OCI-LY7 (cell line): ENCODE measurements at regions not wholly inside any gene's neighbourhood (a gene's known extent, or its start where the extent isn't known, plus 50 kb on each side); places are given as distances from the start of the nearest gene placed in this dataset.
"Not testable (repeated sequence)": the region's sequence is repeated elsewhere in the genome, so short reads cannot be mapped to it uniquely, and the experiment has no call there.

Experiments
- BruUV-seq: library from RNA; stranded (reverse); fragments of 400-500 nt; replicated peaks from 2 replicates; lab custom pipeline; 2021; lab: Mats Ljungman, UMichigan
- CTCF ChIA-PET: fragments of 300-600 bp; sonication (Branson Sonifier 250); formaldehyde crosslinking; loops from one replicate; lab custom pipeline; 2022; ENCODE audit warnings: antibody characterized with exemption; ENCODE audit not compliant: unreplicated experiment; lab: Charles Lee
- POLR2A ChIA-PET: fragments of 300-600 bp; sonication (Branson Sonifier 250); formaldehyde crosslinking; loops from one replicate; lab custom pipeline; 2022; ENCODE audit warnings: antibody characterized with exemption; lab: Charles Lee
- DNase-seq: peaks from one replicate; pipeline ENCODE4 v3.0.0-alpha.2; 2015; ENCODE audit warnings: low spot score
- H2AFZ ChIP-seq: fragments of 200-600 bp; sonication (generic), shearing (Covaris generic); 2 replicates; pipeline ENCODE4 v1.6.1; 2014; ENCODE audit warnings: mild to moderate bottlenecking, antibody characterized with exemption, low read length, moderate library complexity
- H3K27ac ChIP-seq: fragments of 200-600 bp; sonication (generic); 2 replicates; pipeline ENCODE4 v1.5.1; 2014; ENCODE audit warnings: mixed run types, low read depth, mild to moderate bottlenecking, moderate library complexity, low read length, inconsistent platforms; ENCODE audit not compliant: poor library complexity, severe bottlenecking
- H3K36me3 ChIP-seq: fragments of 200-600 bp; sonication (generic); 2 replicates; pipeline ENCODE4 v1.6.1; 2014; ENCODE audit warnings: mild to moderate bottlenecking, antibody characterized with exemption, low read length, moderate library complexity, mixed read lengths; ENCODE audit not compliant: insufficient read depth
- H3K4me1 ChIP-seq: fragments of 200-600 bp; sonication (generic); 2 replicates; pipeline ENCODE4 v1.5.1; 2014; ENCODE audit warnings: mild to moderate bottlenecking, low read length; ENCODE audit not compliant: insufficient read depth, poor library complexity, severe bottlenecking
- H3K4me2 ChIP-seq: fragments of 200-600 bp; sonication (generic); 2 replicates; pipeline ENCODE4 v1.6.1; 2014; ENCODE audit warnings: mild to moderate bottlenecking, low read length
- H3K4me3 ChIP-seq: fragments of 200-600 bp; sonication (generic); 2 replicates; pipeline ENCODE4 v1.5.1; 2014; ENCODE audit warnings: mild to moderate bottlenecking, low read depth, low read length; ENCODE audit not compliant: poor library complexity, severe bottlenecking
- H3K79me2 ChIP-seq: fragments of 200-600 bp; sonication (generic); 2 replicates; pipeline ENCODE4 v1.6.1; 2016; ENCODE audit warnings: low read depth, mild to moderate bottlenecking, low read length, moderate library complexity, mixed read lengths; ENCODE audit not compliant: insufficient read depth
- H3K9me2 ChIP-seq: fragments of 200-600 bp; sonication (generic); 2 replicates; pipeline ENCODE4 v1.6.1; 2016; ENCODE audit warnings: mild to moderate bottlenecking, low read length, mixed read lengths; ENCODE audit not compliant: insufficient read depth
- H3K9me3 ChIP-seq: fragments of 200-600 bp; sonication (generic); 2 replicates; pipeline ENCODE4 v1.6.1; 2014; ENCODE audit warnings: mild to moderate bottlenecking, mixed run types, low read length, mixed read lengths
- H4K20me1 ChIP-seq: fragments of 200-600 bp; sonication (generic); 2 replicates; pipeline ENCODE4 v1.6.1; 2014; ENCODE audit warnings: mild to moderate bottlenecking, antibody characterized with exemption, low read length, moderate library complexity, mixed read lengths; ENCODE audit not compliant: insufficient read depth
- EZH2phosphoT487 ChIP-seq: fragments of 200-600 bp; sonication (generic); IDR thresholded peaks from 2 replicates; pipeline ENCODE4 v1.6.1; 2018; ENCODE audit warnings: low read depth, borderline replicate concordance, mild to moderate bottlenecking, mixed run types, antibody characterized with exemption, low read length, moderate library complexity, mixed read lengths
- intact Hi-C: fragments of 100-400 bp; cut with micrococcal nuclease; formaldehyde crosslinking; loops from one replicate; pipeline ENCODE4 v1.10.0; 2022; ENCODE audit not compliant: unreplicated experiment
- TF ChIP-seq, protein P1 (sequence below): fragments of 200-600 bp; sonication (generic); conservative IDR thresholded peaks from 2 replicates; pipeline ENCODE4 v1.5.1; 2014; ENCODE audit warnings: mild to moderate bottlenecking, antibody characterized with exemption, low read length, moderate library complexity, mixed read lengths

- H4K20me1 ChIP-seq, result no peaks in the 10 kb centered on the region
- no peak overlapping the region for H3K4me3 ChIP-seq
- no peak for DNase-seq
- no peaks in the 10 kb centered on the region for H3K9me2 ChIP-seq
- no TSS peak for BruUV-seq
- CTCF ChIA-PET, result no interaction called here
- TF ChIP-seq EZH2phosphoT487, result no peak
- TF ChIP-seq, protein P1, sequence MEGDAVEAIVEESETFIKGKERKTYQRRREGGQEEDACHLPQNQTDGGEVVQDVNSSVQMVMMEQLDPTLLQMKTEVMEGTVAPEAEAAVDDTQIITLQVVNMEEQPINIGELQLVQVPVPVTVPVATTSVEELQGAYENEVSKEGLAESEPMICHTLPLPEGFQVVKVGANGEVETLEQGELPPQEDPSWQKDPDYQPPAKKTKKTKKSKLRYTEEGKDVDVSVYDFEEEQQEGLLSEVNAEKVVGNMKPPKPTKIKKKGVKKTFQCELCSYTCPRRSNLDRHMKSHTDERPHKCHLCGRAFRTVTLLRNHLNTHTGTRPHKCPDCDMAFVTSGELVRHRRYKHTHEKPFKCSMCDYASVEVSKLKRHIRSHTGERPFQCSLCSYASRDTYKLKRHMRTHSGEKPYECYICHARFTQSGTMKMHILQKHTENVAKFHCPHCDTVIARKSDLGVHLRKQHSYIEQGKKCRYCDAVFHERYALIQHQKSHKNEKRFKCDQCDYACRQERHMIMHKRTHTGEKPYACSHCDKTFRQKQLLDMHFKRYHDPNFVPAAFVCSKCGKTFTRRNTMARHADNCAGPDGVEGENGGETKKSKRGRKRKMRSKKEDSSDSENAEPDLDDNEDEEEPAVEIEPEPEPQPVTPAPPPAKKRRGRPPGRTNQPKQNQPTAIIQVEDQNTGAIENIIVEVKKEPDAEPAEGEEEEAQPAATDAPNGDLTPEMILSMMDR, result no peak
- POLR2A ChIA-PET, result no interaction called here
- H3K36me3 ChIP-seq, result no peaks in the 10 kb centered on the region
- no peaks in the 10 kb centered on the region for H3K4me1 ChIP-seq
- H3K79me2 ChIP-seq, result no peaks in the 10 kb centered on the region
- no peak overlapping the region for H3K27ac ChIP-seq
- no peak overlapping the region for H3K4me2 ChIP-seq
- no peak overlapping the region for H2AFZ ChIP-seq
- intact Hi-C loops, result no loop called here
- no peaks in the 10 kb centered on the region for H3K9me3 ChIP-seq
These were observed 97.2 kb upstream of the FRG1 start for GRCh38 chr4:189843413-189844009.

DNA sequence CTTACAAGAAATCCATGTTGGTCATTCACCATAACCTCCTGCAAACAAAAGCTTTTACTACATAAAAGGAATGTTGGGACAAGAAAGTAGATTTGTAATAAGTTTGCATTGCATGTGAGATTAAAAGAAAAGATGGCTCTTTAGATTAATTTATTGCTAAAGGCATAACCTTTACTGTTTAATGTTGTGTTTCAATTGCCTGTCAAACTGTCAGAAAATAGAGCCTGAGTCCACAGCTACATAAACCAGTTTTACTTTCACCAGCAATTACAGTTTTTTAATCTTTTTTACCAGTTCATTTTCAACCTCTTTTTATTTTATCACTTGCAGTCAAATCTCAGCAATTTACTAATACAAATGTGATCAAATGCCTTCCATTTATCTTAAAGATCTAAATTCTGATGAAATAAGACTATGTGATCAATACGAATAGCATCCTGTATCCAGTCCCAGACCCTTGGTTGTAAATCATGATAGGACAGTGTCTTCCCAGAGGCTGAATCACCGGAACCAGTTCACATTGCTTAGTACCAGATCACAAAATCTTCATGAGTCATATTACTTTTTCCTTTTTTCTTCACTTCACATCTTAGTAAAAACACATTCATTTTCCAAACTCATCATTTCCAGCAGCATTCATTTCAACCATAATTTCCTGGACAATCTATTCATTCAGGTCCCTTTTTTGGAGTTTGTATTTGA is 95.4 kb upstream of the FRG1 start:
- ChIA-PET CTCF (no interaction called here), POLR2A (no interaction called here)
- no peak for DNase-seq
- Histone ChIP-seq H3K4me2 (no peak overlapping the region), H3K79me2 (no peaks in the 10 kb centered on the region), H3K4me3 (no peak overlapping the region), H3K36me3 (no peaks in the 10 kb centered on the region), H2AFZ (no peak overlapping the region), H3K9me3 (no peaks in the 10 kb centered on the region), H3K27ac (no peak overlapping the region), H3K4me1 (no peaks in the 10 kb centered on the region), H3K9me2 (no peaks in the 10 kb centered on the region), H4K20me1 (no peaks in the 10 kb centered on the region)
- no TSS peak for BruUV-seq
- TF ChIP-seq, protein P1, result no peak
- intact Hi-C loops, result no loop called here

DNA sequence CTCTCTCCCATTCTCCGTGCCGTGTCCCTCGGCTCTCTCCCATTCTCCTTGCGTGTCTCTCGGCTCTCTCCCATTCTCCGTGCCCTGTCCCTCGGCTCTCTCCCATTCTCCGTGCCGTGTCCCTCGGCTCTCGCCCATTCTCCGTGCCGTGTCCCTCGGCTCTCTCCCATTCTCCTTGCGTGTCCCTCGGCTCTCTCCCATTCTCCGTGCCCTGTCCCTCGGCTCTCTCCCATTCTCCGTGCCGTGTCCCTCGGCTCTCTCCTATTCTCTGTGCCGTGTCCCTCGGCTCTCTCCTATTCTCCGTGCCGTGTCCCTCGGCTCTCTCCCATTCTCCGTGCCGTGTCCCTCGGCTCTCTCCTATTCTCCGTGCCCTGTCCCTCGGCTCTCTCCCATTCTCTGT is 94.6 kb upstream of the FRG1 start:
- H3K4me3 ChIP-seq, DNase-seq, BruUV-seq, H3K4me2 ChIP-seq, H4K20me1 ChIP-seq, H2AFZ ChIP-seq, H3K27ac ChIP-seq, CTCF ChIA-PET, H3K9me3 ChIP-seq, H3K4me1 ChIP-seq, H3K9me2 ChIP-seq, POLR2A ChIA-PET, intact Hi-C loops, H3K79me2 ChIP-seq, H3K36me3 ChIP-seq: not testable (repeated sequence)

- POLR2A ChIA-PET, result not testable (repeated sequence)
These were observed 94.1 kb upstream of the FRG1 start for GRCh38 chr4:189846608-189847007.

DNA sequence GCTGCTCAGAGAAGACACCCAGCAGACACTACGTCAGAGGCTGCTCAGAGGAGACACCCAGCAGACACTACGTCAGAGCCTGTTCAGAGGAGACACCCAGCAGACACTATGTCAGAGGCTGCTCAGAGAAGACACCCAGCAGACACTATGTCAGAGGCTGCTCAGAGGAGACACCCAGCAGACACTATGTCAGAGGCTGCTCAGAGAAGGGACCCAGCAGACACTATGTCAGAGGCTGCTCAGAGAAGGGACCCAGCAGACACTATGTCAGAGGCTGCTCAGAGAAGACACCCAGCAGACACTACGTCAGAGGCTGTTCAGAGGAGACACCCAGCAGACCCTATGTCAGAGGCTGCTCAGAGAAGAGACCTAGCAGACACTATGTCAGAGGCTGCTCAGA is 92.0 kb upstream of the FRG1 start:
- BruUV-seq, H3K27ac ChIP-seq, DNase-seq, POLR2A ChIA-PET, intact Hi-C loops, H3K9me2 ChIP-seq, H3K4me1 ChIP-seq, H3K4me2 ChIP-seq, H3K9me3 ChIP-seq, H3K4me3 ChIP-seq, CTCF ChIA-PET, H3K36me3 ChIP-seq, H3K79me2 ChIP-seq, H4K20me1 ChIP-seq, H2AFZ ChIP-seq: not testable (repeated sequence)

More at GRCh38 chr4:189846608-189847007, 94.1 kb upstream of the FRG1 start:
- H3K9me2 ChIP-seq, H3K4me2 ChIP-seq, H2AFZ ChIP-seq, H3K4me3 ChIP-seq, DNase-seq, H4K20me1 ChIP-seq, H3K27ac ChIP-seq, CTCF ChIA-PET, H3K36me3 ChIP-seq, H3K9me3 ChIP-seq, intact Hi-C loops, H3K4me1 ChIP-seq, BruUV-seq, H3K79me2 ChIP-seq: not testable (repeated sequence)
